GM18511 (cell line): ENCODE measurements at regions not wholly inside any gene's neighbourhood (a gene's known extent, or its start where the extent isn't known, plus 50 kb on each side); places are given as distances from the start of the nearest gene placed in this dataset.
"Not testable (repeated sequence)": the region's sequence is repeated elsewhere in the genome, so short reads cannot be mapped to it uniquely, and the experiment has no call there.

Source experiments
- ATAC-seq: cut with Tn5 transposase; IDR thresholded peaks from one replicate; pipeline ENCODE4 v1.9.1; 2021; ENCODE audit warnings: mild to moderate bottlenecking, moderate library complexity; ENCODE audit not compliant: unreplicated experiment

DNA sequence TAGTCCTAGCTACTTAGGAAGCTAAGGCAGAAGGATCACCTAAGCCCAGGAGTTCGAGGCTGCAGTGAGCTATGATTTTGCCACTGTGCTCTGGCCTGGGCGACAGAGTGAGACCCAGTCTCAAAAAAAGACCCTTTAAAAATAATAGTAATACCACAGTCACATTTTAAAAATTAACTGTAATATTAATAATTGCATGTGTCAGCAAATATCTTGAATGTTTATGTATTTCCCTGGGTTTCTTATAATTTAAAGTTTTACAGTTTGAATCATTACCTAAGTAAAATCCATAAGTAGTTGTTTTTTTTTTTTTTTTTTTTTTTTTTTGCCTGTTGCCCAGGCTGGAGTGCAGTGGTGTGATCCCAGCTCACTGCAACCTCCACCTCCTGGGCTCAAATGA, 69.2 kb downstream of the LYZL2 start:
- ATAC-seq, result no peak

DNA sequence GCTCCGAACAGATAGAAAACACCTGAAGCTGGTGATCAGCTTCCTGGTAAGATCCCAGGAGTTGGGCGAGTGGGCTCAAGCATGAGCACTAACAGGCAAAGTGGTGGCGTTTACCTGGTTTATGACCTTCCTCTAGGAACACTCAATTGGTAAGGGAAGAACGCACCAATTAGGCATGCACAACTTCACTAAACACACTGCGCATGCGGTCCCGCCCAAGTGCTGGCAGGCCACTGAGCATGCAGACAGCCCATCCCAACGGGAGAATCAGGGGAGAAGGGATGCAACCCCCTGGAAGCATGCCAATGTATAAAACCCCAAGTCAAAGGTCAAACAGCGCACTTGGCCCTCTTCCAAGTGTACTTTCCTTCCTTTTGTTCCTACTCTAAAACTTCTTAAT, 70.4 kb downstream of the LYZL2 start:
- ATAC-seq, result no peak

DNA sequence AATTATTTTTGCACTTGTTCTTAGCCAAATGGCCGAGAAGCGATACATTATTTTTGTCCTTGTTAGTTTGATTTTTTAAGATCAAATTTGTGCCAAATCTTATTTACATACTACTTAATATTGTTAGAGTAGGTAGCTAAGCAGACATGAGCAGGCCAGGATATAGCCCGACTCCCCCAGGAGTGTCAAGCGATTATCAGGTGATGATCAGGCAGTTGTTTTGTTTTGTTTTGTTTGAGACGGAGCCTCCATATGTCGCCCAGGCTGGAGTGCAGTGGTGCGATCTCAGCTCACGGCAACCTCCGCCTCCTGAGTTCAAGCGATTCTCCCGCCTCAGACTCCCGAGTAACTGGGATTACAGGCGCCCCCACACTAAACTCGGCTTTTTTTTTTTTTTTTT, 71.1 kb downstream of the LYZL2 start:
- no peak for ATAC-seq

DNA sequence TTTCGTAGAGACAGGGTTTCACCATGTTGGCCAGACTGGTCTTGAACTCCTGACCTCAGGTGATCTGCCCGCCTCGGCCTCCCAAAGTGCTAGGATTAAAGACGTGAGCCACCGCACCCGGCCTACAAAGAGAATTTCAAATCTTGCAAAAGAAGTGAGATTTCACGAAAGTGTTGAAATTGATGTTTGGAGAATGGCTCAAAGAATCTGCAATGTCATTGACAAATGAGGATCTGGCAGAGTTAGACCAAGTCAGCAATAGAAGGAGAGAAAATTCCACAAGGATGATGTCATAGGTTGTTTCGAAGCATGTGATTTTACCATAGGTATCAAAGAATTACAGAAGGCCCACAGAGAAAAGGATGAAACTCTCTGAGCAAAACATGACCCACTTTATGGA, 71.7 kb downstream of the LYZL2 start:
- no peak for ATAC-seq

DNA sequence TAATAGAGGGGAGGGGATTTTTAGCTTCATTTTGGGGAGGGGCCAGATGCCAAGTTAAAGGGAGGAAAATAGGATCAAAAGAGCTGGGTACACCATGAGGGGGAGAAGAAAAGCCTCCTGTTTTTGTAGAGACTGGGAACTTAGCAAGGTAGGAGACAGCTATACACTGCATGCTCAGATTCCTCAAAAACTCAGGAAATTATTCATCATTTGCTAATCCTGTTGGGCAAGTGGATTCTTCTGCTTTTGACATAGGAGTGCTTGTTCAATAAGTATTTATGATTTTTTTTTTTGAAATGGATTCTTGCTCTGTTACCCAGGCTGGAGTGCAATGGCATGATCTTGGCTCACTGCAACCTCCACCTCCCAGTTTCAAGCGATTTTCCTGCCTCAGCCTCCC, 73.4 kb downstream of the LYZL2 start:
- no peak for ATAC-seq

DNA sequence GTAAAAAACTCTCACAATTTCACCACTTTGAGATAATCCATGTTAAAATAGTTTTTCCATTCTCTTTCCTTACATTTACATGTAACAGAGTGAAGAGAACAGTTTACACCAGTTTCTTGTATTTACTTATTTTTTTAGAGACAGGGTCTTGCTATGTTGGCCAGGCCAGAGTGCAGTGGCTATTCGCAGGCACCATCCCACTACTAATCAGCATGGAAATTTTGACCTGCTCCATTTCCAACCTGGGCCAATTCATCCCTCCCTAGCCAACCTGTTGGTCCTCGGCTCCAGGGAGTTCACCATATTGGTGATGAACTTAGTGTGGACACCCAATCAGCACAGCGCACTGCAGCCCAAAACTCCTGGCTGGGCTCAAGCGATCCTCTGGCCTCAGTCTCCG, 74.1 kb downstream of the LYZL2 start:
- ATAC-seq, result no peak

DNA sequence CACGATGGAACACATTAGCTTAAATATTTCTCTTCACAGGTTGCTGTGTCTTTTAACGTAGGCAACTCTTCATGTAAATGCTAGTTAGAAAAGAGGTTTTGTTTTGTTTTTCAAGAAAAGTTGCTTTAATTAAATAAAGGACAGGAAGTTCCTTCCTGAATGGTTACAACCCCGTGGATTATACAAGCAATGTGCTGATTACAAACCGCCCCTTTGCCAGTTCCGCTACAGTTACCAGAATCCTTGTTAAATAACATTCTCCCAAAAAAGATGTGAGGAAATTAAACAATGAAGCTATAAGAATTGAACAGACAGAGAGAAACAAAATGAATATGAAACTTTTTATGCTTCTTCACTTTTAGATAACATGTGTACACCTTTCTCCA, 75.1 kb downstream of the LYZL2 start:
- no peak for ATAC-seq

DNA sequence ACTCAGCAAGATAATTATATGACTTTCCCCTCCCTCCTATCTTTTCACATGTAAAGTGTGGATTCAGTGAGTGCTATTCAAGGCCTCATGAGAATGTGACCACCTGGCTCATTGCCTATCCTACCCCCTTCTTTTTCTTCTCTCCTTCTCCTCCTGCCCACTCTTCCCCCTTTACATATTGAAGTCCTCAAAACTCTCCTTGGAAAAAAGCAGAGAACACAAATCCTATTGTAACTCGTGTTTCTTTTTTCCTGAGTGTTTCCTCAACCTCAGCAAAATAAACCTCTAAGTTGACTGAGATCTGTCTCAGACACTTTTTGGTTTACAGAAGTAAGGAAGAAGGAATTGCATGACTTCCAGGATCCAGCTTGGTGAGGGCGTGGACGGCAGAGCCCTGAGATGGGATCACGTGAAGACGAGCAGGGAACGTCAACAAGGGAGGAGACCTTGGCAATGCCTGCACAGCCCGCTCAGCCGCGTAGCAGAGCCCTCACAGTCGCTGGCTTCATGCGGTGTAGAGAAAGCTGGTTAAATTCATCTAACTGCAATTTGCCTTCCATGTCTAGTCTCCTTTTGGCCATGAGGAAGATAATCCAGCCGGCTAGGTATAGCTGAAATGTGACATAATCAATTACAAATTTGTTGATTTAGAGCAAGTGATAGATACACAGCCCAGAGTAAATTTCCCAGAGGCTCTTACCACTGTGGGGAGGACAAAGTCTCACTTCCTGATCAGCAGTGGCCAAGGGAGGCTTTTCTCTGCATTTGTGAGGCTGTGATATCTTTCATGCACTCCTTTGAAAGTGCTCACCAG, 75.7 kb downstream of the LYZL2 start:
- ATAC-seq, result no peak

DNA sequence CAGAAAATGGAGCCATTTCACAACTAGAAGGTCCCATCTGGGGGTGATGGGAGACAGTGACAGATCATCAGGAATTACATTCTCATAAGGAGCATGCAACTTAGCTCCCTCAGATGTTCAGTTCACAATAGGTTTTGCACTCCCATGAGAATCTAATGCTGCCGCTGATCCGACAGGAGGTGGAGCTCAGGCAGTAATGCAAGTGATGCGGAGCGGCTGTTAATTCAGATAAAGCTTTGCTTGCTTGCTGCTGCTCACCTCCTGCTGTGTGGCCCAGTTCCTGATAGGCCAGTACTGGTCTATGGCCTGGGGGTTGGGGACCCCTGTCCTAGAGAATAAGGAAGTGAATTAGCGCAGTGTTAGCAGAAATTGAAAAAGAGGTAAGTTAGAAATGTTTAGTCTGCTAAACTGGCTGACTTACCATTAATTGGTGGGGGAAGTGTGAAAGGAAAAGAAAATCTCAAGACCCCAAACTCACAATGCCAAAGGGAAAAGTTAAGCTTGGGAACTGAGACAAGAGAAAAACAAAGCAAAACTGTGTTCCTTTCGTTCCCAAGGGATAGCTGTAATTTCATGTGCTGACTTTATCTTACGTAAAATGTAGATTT, 76.4 kb downstream of the LYZL2 start:
- ATAC-seq, result no peak

DNA sequence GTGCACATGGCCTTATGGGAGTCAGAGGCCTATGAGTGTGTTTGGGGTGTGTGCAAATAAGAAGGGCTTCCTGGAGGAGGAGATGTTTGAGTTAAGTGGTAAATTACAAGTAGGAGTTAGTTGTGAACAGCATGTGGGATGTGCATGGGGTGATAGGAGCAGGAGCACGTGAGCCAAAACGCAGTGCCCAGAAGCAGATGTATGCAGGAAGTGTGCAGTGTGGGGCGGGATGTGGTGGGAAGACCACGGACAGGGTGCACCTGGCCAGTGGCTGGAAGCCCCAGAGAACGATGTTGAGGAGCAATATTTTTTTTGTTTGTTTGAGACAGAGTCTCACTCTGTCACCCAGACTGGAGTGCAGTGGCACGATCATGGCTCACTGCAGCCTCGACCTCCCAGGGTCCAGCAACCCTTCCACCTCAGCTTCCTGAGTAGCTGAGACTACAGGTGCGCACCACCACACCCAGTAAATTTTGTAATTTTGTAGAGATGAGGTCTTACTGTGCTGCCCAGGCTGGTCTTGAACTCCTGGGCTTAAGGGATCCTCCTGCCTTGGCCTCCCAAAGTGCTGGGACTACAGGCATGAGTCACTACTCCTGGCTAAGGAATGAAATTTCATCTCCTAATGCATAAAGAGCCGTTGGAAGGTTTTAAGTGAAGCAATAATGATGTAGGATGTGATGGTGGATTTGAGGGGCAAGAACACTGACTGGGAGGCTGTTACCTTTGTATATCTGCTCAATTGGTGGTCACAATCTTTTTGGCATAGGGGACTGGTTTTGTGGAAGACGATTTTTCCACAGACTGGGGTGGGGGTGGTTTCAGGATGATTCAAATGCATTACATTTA, 78.4 kb downstream of the LYZL2 start:
- no peak for ATAC-seq

DNA sequence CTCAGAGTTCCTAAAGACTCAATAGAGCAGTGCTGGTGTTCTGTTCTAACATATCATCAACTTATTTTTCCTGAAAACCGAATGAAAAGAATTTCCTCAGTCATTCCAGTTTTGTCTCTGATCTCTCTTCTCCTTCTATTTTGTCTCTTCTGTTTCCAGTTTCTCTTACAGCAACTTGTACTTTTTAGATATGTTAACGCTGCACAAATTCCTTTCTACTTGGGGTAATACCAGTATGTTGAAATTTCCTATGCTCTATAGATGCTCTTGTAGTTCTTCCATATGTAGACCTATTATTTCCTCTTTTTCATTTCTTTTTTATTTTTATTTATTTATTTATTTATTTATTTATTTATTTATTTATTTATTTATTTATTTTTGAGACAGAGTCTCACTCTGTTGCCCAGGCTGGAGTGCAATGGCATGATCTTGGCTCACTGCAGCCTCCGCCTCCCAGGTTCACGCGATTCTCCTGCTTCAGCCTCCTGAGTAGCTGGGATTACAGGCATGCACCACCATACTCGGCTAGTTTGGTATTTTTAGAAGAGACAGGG, 80.3 kb downstream of the LYZL2 start:
- not testable (repeated sequence) for ATAC-seq

DNA sequence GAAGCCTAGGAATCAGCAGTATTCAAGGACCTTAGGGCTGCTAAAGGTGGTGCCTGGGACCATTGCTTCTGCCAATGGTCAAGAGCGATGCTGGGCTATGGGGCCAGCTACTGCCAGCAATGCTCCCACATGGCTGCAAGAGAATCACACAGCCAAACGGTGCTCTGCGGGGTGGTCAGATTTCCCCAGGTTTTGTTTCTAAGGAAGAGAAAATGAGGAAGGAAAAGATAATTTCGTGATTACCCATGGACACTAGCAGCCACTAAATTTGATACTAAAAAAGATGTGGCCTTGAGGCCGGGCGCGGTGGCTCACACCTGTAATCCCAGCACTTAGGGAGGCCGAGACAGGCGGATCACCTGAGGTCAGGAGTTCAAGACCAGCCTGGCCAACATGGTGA, 83.0 kb downstream of the LYZL2 start:
- no peak for ATAC-seq

- no peak for ATAC-seq
Measured at GRCh38 chr10:30542895-30543288, 86.7 kb downstream of the LYZL2 start.

- no peak for ATAC-seq
Measured at GRCh38 chr10:30542001-30542894, 87.3 kb downstream of the LYZL2 start.

GRCh38 chr10:30540276-30540675, 89.3 kb downstream of the LYZL2 start:
- no peak for ATAC-seq

DNA sequence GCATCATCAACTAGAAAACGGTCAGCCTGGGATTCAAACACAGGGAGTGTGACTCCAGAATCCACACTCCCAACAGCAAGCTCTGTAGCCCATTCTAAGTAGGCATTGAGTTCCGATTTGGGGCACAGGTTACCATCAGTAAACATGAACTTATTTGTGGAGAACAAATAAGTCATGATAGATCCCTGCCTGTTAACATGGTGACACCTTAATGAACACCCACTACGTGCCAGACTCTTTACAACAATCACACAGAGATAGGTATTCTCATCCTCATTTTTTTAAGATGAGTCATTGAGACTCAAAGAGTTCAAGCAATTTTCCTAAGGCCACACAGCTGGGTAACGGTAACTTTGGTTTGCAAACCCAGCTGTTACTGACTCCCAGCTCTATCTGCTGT, 91.5 kb downstream of the LYZL2 start:
- ATAC-seq, result no peak

DNA sequence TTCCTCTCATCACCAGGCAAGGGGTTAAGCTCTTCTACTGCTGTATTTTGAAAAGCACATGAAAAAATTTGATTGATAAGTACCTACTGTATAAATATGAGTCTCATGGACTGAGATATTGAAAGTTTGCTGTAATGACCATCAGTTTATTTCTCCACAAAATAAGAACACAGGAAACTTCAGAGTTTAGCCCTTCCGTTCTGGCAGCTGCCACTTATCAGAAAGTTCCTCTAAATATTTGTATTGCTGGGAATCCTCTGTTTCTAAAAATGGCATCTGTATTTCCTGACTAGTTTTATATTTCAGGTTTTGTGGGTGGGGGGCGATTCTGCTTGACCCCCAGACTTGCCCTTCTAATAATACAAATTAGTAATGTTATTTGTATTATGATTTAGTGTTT, 92.0 kb downstream of the LYZL2 start:
- ATAC-seq, result no peak

DNA sequence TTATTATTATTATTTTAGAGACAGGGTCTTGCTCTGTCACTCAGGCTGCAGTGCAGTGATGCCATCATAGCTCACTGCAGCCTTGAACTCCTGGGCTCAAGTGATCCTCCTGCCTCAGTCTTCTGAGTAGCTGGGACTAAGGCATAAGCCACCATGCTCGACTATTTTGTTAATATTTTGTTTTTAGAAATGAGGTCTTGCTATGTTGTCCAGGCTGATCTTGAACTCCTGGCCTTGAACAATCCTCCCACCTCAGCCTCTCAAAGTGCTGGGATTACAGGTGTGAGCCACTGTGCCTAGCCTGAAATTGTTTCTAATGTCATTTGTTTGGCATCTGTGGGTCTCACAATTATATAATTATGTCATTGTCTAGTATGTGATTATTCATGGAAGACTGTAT, 92.4 kb downstream of the LYZL2 start:
- not testable (repeated sequence) for ATAC-seq

GRCh38 chr10:30536578-30536977, 93.0 kb downstream of the LYZL2 start:
- ATAC-seq, result no peak

- ATAC-seq, result no peak
Measured at GRCh38 chr10:30535677-30536076, 93.9 kb downstream of the LYZL2 start.
